ENCODE measurements at regions not wholly inside any gene's neighbourhood (a gene's known extent, or its start where the extent isn't known, plus 50 kb on each side); places are given as distances from the start of the nearest gene placed in this dataset.
"Not testable (repeated sequence)": the region's sequence is repeated elsewhere in the genome, so short reads cannot be mapped to it uniquely, and the experiment has no call there.

GRCh38 chr11:130533871-130534270, 85.4 kb downstream of the ADAMTS15 start:
- no peak for TF ChIP-seq CTCF (IDR thresholded peaks at IDR 0.05; ENCODE audit: insufficient read depth, low read depth, low read length, missing control alignments)
- H3K4me3 ChIP-seq (ENCODE audit: low read length) = no peak overlapping the region
- DNase-seq (ENCODE audit: low read depth) = no peak

DNA sequence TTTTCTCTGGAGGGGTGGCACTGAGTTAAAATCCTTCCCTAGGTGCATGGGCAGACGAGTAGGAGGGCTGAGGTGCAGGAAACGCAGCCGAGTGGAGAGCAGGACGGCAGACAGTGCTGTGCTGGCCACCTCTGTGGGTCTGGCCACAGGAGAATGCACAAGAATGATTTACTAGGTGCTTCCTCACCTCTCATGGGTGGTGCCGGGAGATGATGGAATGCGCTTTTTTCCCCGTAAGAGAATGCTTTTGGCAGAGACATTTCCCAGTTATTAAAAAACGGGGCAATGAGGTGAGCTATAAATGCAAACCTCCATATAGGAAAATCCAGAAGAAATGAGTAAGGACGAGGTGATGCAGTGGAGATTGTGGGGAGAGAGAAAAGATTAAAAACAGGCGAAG, 86.1 kb downstream of the ADAMTS15 start:
- no peak overlapping the region for H3K4me3 ChIP-seq (ENCODE audit: low read length)
- DNase-seq (ENCODE audit: low read depth) = no peak
- no peak for TF ChIP-seq CTCF (IDR thresholded peaks at IDR 0.05; ENCODE audit: insufficient read depth, low read depth, low read length, missing control alignments)

- peak; percentile 8 for DNase-seq (ENCODE audit: low read depth)
Measured at GRCh38 chr11:130535520-130535919, 87.1 kb downstream of the ADAMTS15 start.

GRCh38 chr11:130536106-130537040, 87.9 kb downstream of the ADAMTS15 start:
- TF ChIP-seq CTCF (IDR thresholded peaks at IDR 0.05; ENCODE audit: insufficient read depth, low read depth, low read length, missing control alignments) = no peak

More at GRCh38 chr11:130535520-130535919, 87.1 kb downstream of the ADAMTS15 start:
- no peak for TF ChIP-seq CTCF (IDR thresholded peaks at IDR 0.05; ENCODE audit: insufficient read depth, low read depth, low read length, missing control alignments)
- H3K4me3 ChIP-seq (ENCODE audit: low read length) = no peak overlapping the region

DNA sequence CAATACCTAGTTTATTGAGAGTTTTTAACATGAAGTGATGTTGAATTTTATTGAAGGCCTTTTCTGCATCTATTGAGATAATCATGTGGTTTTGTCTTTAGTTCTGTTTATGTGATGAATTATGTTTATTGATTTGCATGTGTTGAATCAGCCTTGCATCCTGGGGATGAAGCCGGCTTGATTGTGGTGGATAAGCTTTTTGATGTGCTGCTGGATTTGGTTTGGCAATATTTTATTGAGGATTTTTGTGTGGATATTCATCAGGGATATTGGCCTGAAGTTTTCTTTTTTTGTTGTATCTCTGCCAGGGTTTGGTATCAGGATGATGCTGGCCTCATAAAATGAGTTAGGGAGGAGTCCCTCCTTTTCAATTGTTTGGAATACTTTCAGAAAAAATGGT, 91.2 kb downstream of the ADAMTS15 start:
- H3K4me3 ChIP-seq (ENCODE audit: low read length); DNase-seq (ENCODE audit: low read depth): not testable (repeated sequence)

More at GRCh38 chr11:130536106-130537040, 87.9 kb downstream of the ADAMTS15 start:
- no peak overlapping the region for H3K4me3 ChIP-seq (ENCODE audit: low read length)
- DNase-seq (ENCODE audit: low read depth) = peak; percentile 90

DNA sequence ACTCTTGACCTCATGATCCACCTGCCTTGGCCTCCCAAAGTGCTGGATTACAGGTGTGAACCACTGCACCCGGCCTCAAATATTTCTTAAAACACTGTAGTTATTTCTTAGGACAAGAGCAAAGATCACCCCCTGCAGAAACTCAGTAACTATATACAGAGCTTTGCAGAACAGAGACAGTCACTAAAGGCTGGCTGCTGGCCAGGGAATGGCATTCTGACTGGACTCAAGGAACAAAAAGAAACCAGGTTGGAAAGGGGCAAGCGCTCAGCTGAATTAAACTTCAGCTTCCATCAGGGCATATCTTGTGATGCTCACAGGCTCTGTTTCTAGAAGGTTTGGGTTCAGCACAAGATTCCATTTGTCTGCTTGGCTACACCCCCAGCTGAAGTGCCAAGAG, 95.8 kb downstream of the ADAMTS15 start:
- no peak for TF ChIP-seq CTCF (IDR thresholded peaks at IDR 0.05; ENCODE audit: insufficient read depth, low read depth, low read length, missing control alignments)
- DNase-seq (ENCODE audit: low read depth) = no peak
- H3K4me3 ChIP-seq (ENCODE audit: low read length) = no peak overlapping the region

GRCh38 chr11:130545449-130546072, 97.1 kb downstream of the ADAMTS15 start:
- no peak for TF ChIP-seq CTCF (IDR thresholded peaks at IDR 0.05; ENCODE audit: insufficient read depth, low read depth, low read length, missing control alignments)
- H3K4me3 ChIP-seq (ENCODE audit: low read length) = no peak overlapping the region
- no peak for DNase-seq (ENCODE audit: low read depth)

Measured in epithelial cell of esophagus (primary cell).